ENCODE measurements at regions not wholly inside any gene's neighbourhood (a gene's known extent, or its start where the extent isn't known, plus 50 kb on each side); places are given as distances from the start of the nearest gene placed in this dataset.

- no peaks in the 10 kb centered on the region for H3K79me2 ChIP-seq
- no peaks in the 10 kb centered on the region for H3K4me1 ChIP-seq
- H2AFZ ChIP-seq: no peak overlapping the region
- H3K27ac ChIP-seq: no peak overlapping the region
- H3K27me3 ChIP-seq (ENCODE audit: control insufficient read depth, insufficient read depth, low read length): no peaks in the 10 kb centered on the region
- H3K4me3 ChIP-seq (ENCODE audit: low read depth, low read length): no peak overlapping the region
- H3K9me3 ChIP-seq (ENCODE audit: control insufficient read depth, low read length): no peaks in the 10 kb centered on the region
- H3K36me3 ChIP-seq (ENCODE audit: control insufficient read depth, insufficient read depth, low read length): no peaks in the 10 kb centered on the region
- no peak for TF ChIP-seq CTCF (IDR thresholded peaks at IDR 0.05)
- no peak overlapping the region for H3K9ac ChIP-seq
- H3K4me2 ChIP-seq (ENCODE audit: low read length): no peak overlapping the region
Observed at GRCh38 chr1:13992489-13993285, 292.7 kb downstream of the PRDM2 start.

DNA sequence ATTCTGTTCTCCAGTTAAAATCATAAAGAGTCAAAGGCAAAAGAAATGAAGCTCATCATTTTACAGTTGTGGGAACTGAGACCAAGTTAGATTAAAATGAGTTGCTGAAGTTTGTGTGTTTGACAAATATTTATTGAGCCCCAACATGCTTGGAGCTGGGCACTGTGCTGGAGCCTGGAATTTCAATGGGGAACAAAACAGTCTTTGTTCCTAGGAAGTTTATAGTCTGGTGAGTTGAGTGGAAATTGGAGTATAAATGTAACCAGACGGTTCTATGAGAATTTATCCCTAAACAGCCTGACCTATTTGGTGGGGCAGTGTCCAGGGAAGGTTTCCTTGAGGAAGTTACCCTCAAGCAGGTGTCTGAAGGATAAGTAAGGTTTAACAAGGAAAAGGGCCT is 294.4 kb downstream of the PRDM2 start:
- H3K4me1 ChIP-seq: no peaks in the 10 kb centered on the region
- H3K27me3 ChIP-seq (ENCODE audit: control insufficient read depth, insufficient read depth, low read length): no peaks in the 10 kb centered on the region
- no peak overlapping the region for H3K27ac ChIP-seq
- no peak overlapping the region for H2AFZ ChIP-seq
- H3K9ac ChIP-seq: no peak overlapping the region
- H3K36me3 ChIP-seq (ENCODE audit: control insufficient read depth, insufficient read depth, low read length): no peaks in the 10 kb centered on the region
- no peaks in the 10 kb centered on the region for H3K79me2 ChIP-seq
- no peak for TF ChIP-seq CTCF (IDR thresholded peaks at IDR 0.05)
- no peaks in the 10 kb centered on the region for H3K9me3 ChIP-seq (ENCODE audit: control insufficient read depth, low read length)
- H3K4me2 ChIP-seq (ENCODE audit: low read length): no peak overlapping the region
- H3K4me3 ChIP-seq (ENCODE audit: low read depth, low read length): no peak overlapping the region

- Histone ChIP-seq H3K27me3 (ENCODE audit: control insufficient read depth, insufficient read depth, low read length) (no peaks in the 10 kb centered on the region), H3K9me3 (ENCODE audit: control insufficient read depth, low read length) (no peaks in the 10 kb centered on the region), H3K79me2 (no peaks in the 10 kb centered on the region), H3K9ac (no peak overlapping the region), H3K4me1 (no peaks in the 10 kb centered on the region), H2AFZ (no peak overlapping the region), H3K36me3 (ENCODE audit: control insufficient read depth, insufficient read depth, low read length) (no peaks in the 10 kb centered on the region), H3K4me3 (ENCODE audit: low read depth, low read length) (no peak overlapping the region), H3K4me2 (ENCODE audit: low read length) (no peak overlapping the region), H3K27ac (no peak overlapping the region)
- TF ChIP-seq CTCF (IDR thresholded peaks at IDR 0.05): no peak
Observed at GRCh38 chr1:13996334-13996733, 296.3 kb downstream of the PRDM2 start.

- H3K27me3 ChIP-seq (ENCODE audit: control insufficient read depth, insufficient read depth, low read length): no peaks in the 10 kb centered on the region
- no peak overlapping the region for H2AFZ ChIP-seq
- no peak overlapping the region for H3K4me2 ChIP-seq (ENCODE audit: low read length)
- H3K9ac ChIP-seq: no peak overlapping the region
- TF ChIP-seq CTCF (IDR thresholded peaks at IDR 0.05): no peak
- no peaks in the 10 kb centered on the region for H3K9me3 ChIP-seq (ENCODE audit: control insufficient read depth, low read length)
- H3K4me3 ChIP-seq (ENCODE audit: low read depth, low read length): no peak overlapping the region
- H3K27ac ChIP-seq: no peak overlapping the region
- H3K36me3 ChIP-seq (ENCODE audit: control insufficient read depth, insufficient read depth, low read length): no peaks in the 10 kb centered on the region
- no peaks in the 10 kb centered on the region for H3K4me1 ChIP-seq
- H3K79me2 ChIP-seq: no peaks in the 10 kb centered on the region
Observed at GRCh38 chr1:14003552-14003951, 303.6 kb downstream of the PRDM2 start.

GRCh38 chr1:14009582-14009981 is 309.6 kb downstream of the PRDM2 start:
- no peak for TF ChIP-seq CTCF (IDR thresholded peaks at IDR 0.05)

More at GRCh38 chr1:14009582-14009981, 309.6 kb downstream of the PRDM2 start:
- Histone ChIP-seq H2AFZ (no peak overlapping the region), H3K27me3 (ENCODE audit: control insufficient read depth, insufficient read depth, low read length) (no peaks in the 10 kb centered on the region), H3K9ac (no peak overlapping the region), H3K9me3 (ENCODE audit: control insufficient read depth, low read length) (no peaks in the 10 kb centered on the region), H3K4me2 (ENCODE audit: low read length) (no peak overlapping the region), H3K79me2 (no peaks in the 10 kb centered on the region), H3K4me3 (ENCODE audit: low read depth, low read length) (no peak overlapping the region), H3K36me3 (ENCODE audit: control insufficient read depth, insufficient read depth, low read length) (no peaks in the 10 kb centered on the region), H3K27ac (no peak overlapping the region), H3K4me1 (no peaks in the 10 kb centered on the region)

All from parathyroid adenoma (tissue), 2 donors.